ENCODE measurements at regions not wholly inside any gene's neighbourhood (a gene's known extent, or its start where the extent isn't known, plus 50 kb on each side); places are given as distances from the start of the nearest gene placed in this dataset.
A peak's percentile ranks its signal among the peaks of the same experiment; 100 is the strongest.
"Not testable (repeated sequence)": the region's sequence is repeated elsewhere in the genome, so short reads cannot be mapped to it uniquely, and the experiment has no call there.

GRCh38 chrY:7830881-7831280 is 919.3 kb upstream of the AMELY start:
- H3K4me2 ChIP-seq (ENCODE audit: low read length, poor library complexity, severe bottlenecking); H3K4ac ChIP-seq (ENCODE audit: low read depth in 1 of 2, low read length in 2 of 2); H2BK120ac ChIP-seq (ENCODE audit: low read depth, low read length); H3K14ac ChIP-seq (ENCODE audit: low read length in 2 of 2); H3K18ac ChIP-seq (ENCODE audit: low read depth in 1 of 2, low read length in 2 of 2); H4K91ac ChIP-seq (ENCODE audit: low read length); H2BK15ac ChIP-seq (ENCODE audit: low read depth, poor library complexity, severe bottlenecking); H2AFZ ChIP-seq (ENCODE audit: low read depth, low read length); H2AK5ac ChIP-seq (ENCODE audit: low read length, severe bottlenecking); H4K8ac ChIP-seq (ENCODE audit: low read length); H3K23ac ChIP-seq (ENCODE audit: low read length in 2 of 2); H3K4me1 ChIP-seq (ENCODE audit: control insufficient read depth, insufficient read depth, low read depth, low read length); H3K27ac ChIP-seq (ENCODE audit: low read length, poor library complexity, severe bottlenecking); DNase-seq; H3K9me3 ChIP-seq (ENCODE audit: control insufficient read depth, low read length); H3K9ac ChIP-seq (ENCODE audit: low read length); H3K79me1 ChIP-seq (replicated peaks; ENCODE audit: low read length, poor library complexity, severe bottlenecking); H3K4me3 ChIP-seq (ENCODE audit: insufficient read depth in 1 of 2, low read depth in 1 of 2, low read length in 2 of 2); H2BK12ac ChIP-seq (ENCODE audit: low read length in 2 of 2); H2BK5ac ChIP-seq (ENCODE audit: low read depth, low read length, poor library complexity, severe bottlenecking); H3K27me3 ChIP-seq (ENCODE audit: control insufficient read depth in 1 of 2, insufficient read depth in 1 of 2, low read length in 2 of 2); H3K36me3 ChIP-seq (ENCODE audit: control insufficient read depth in 1 of 2, insufficient read depth in 2 of 2, low read depth in 1 of 2, low read length in 2 of 2): not testable (repeated sequence)

DNA sequence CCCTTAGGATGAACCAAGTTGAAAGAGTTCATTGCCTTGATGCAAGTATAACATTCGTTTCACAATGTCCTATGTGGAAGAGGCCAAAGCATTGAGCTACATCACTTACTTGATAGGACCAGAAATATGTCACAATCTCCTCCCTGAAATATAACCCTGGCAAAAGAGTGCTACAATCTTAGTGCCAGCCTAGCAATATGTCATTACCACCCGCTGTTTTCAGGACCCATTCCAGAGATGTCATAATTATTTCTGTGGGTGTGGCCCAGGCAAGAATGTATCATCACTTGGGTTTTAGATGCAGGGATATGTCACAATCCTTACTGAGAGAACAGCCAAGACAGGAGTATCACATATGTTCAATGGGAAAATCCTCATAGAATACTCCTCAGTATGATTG is 915.0 kb upstream of the AMELY start:
- Histone ChIP-seq H2BK12ac (ENCODE audit: low read length in 2 of 2) (no peak overlapping the region), H3K4me2 (ENCODE audit: low read length, poor library complexity, severe bottlenecking) (no peak overlapping the region), H3K79me1 (replicated peaks; ENCODE audit: low read length, poor library complexity, severe bottlenecking) (no peaks in the 10 kb centered on the region), H3K14ac (ENCODE audit: low read length in 2 of 2) (no peak overlapping the region), H4K8ac (ENCODE audit: low read length) (no peak overlapping the region), H2BK120ac (ENCODE audit: low read depth, low read length) (no peak overlapping the region), H2BK5ac (ENCODE audit: low read depth, low read length, poor library complexity, severe bottlenecking) (no peak overlapping the region), H2AFZ (ENCODE audit: low read depth, low read length) (no peak overlapping the region), H3K4me1 (ENCODE audit: control insufficient read depth, insufficient read depth, low read depth, low read length) (no peaks in the 10 kb centered on the region), H3K4me3 (ENCODE audit: insufficient read depth in 1 of 2, low read depth in 1 of 2, low read length in 2 of 2) (no peak overlapping the region), H3K27ac (ENCODE audit: low read length, poor library complexity, severe bottlenecking) (no peak overlapping the region), H2AK5ac (ENCODE audit: low read length, severe bottlenecking) (no peak overlapping the region), H3K4ac (ENCODE audit: low read depth in 1 of 2, low read length in 2 of 2) (no peak overlapping the region), H3K27me3 (ENCODE audit: control insufficient read depth in 1 of 2, insufficient read depth in 1 of 2, low read length in 2 of 2) (no peaks in the 10 kb centered on the region), H3K18ac (ENCODE audit: low read depth in 1 of 2, low read length in 2 of 2) (no peak overlapping the region), H3K36me3 (ENCODE audit: control insufficient read depth in 1 of 2, insufficient read depth in 2 of 2, low read depth in 1 of 2, low read length in 2 of 2) (no peaks in the 10 kb centered on the region), H2BK15ac (ENCODE audit: low read depth, poor library complexity, severe bottlenecking) (no peak overlapping the region), H4K91ac (ENCODE audit: low read length) (no peak overlapping the region), H3K9me3 (ENCODE audit: control insufficient read depth, low read length) (no peaks in the 10 kb centered on the region), H3K9ac (ENCODE audit: low read length) (no peak overlapping the region), H3K23ac (ENCODE audit: low read length in 2 of 2) (no peak overlapping the region)
- 85% methylated on average over 2 of the region's 2 CpGs for WGBS
- no peak for DNase-seq

GRCh38 chrY:7825874-7826273 is 914.3 kb upstream of the AMELY start:
- Histone ChIP-seq H3K4ac (ENCODE audit: low read depth in 1 of 2, low read length in 2 of 2) (no peak overlapping the region), H3K14ac (ENCODE audit: low read length in 2 of 2) (no peak overlapping the region), H3K27me3 (ENCODE audit: control insufficient read depth in 1 of 2, insufficient read depth in 1 of 2, low read length in 2 of 2) (no peaks in the 10 kb centered on the region), H2AFZ (ENCODE audit: low read depth, low read length) (no peak overlapping the region), H2BK120ac (ENCODE audit: low read depth, low read length) (no peak overlapping the region), H3K4me1 (ENCODE audit: control insufficient read depth, insufficient read depth, low read depth, low read length) (no peaks in the 10 kb centered on the region), H2BK5ac (ENCODE audit: low read depth, low read length, poor library complexity, severe bottlenecking) (no peak overlapping the region), H3K23ac (ENCODE audit: low read length in 2 of 2) (no peak overlapping the region), H3K79me1 (replicated peaks; ENCODE audit: low read length, poor library complexity, severe bottlenecking) (no peaks in the 10 kb centered on the region), H3K4me2 (ENCODE audit: low read length, poor library complexity, severe bottlenecking) (no peak overlapping the region), H4K8ac (ENCODE audit: low read length) (no peak overlapping the region), H3K4me3 (ENCODE audit: insufficient read depth in 1 of 2, low read depth in 1 of 2, low read length in 2 of 2) (no peak overlapping the region), H3K18ac (ENCODE audit: low read depth in 1 of 2, low read length in 2 of 2) (no peak overlapping the region), H3K9me3 (ENCODE audit: control insufficient read depth, low read length) (no peaks in the 10 kb centered on the region), H3K27ac (ENCODE audit: low read length, poor library complexity, severe bottlenecking) (no peak overlapping the region), H3K9ac (ENCODE audit: low read length) (no peak overlapping the region), H2BK12ac (ENCODE audit: low read length in 2 of 2) (no peak overlapping the region), H3K36me3 (ENCODE audit: control insufficient read depth in 1 of 2, insufficient read depth in 2 of 2, low read depth in 1 of 2, low read length in 2 of 2) (no peaks in the 10 kb centered on the region), H4K91ac (ENCODE audit: low read length) (no peak overlapping the region), H2AK5ac (ENCODE audit: low read length, severe bottlenecking) (no peak overlapping the region), H2BK15ac (ENCODE audit: low read depth, poor library complexity, severe bottlenecking) (no peak overlapping the region)
- WGBS, result 91% methylated on average over 1 of the region's 1 CpG
- DNase-seq, result no peak

DNA sequence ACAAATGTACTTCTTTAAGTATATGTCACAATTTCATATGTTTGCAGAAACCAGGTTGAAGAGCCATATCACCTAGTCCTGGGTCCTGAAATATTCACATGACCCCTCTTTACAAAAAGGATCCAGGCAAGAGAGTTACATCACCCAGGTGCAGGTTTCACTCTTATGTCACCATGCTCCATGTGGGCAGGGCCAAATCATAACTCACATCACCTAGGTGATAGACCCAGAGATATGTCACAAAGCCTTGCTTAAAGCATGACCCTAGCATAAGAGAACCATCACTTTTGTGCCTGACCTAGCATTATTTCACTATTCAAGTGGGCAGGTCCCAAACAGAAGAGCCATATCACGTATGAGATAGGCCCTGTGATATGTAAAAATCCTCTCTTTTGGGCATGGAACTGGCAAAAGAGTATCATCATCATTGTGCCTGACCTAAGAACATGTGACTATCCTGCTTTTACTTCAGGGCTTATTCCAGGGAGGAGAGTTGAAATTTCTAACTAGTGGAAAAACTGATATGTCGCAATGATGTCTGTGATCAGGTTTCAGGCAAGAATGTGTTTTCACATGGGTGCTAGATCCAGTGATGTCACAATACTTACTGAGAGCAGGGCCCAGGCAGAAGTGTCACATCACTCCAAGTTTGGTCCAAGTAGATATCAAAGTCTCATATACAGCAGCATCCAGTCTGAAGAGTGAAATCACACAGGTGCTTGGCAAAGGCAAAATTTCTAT is 909.9 kb upstream of the AMELY start:
- Histone ChIP-seq H3K9me3 (ENCODE audit: control insufficient read depth, low read length) (no peaks in the 10 kb centered on the region), H3K14ac (ENCODE audit: low read length in 2 of 2) (no peak overlapping the region), H4K8ac (ENCODE audit: low read length) (no peak overlapping the region), H3K27ac (ENCODE audit: low read length, poor library complexity, severe bottlenecking) (no peak overlapping the region), H2AFZ (ENCODE audit: low read depth, low read length) (no peak overlapping the region), H3K36me3 (ENCODE audit: control insufficient read depth in 1 of 2, insufficient read depth in 2 of 2, low read depth in 1 of 2, low read length in 2 of 2) (no peaks in the 10 kb centered on the region), H3K18ac (ENCODE audit: low read depth in 1 of 2, low read length in 2 of 2) (no peak overlapping the region), H3K79me1 (replicated peaks; ENCODE audit: low read length, poor library complexity, severe bottlenecking) (no peaks in the 10 kb centered on the region), H3K4me1 (ENCODE audit: control insufficient read depth, insufficient read depth, low read depth, low read length) (no peaks in the 10 kb centered on the region), H3K4ac (ENCODE audit: low read depth in 1 of 2, low read length in 2 of 2) (no peak overlapping the region), H4K91ac (ENCODE audit: low read length) (no peak overlapping the region), H3K9ac (ENCODE audit: low read length) (no peak overlapping the region), H3K4me3 (ENCODE audit: insufficient read depth in 1 of 2, low read depth in 1 of 2, low read length in 2 of 2) (no peak overlapping the region), H3K4me2 (ENCODE audit: low read length, poor library complexity, severe bottlenecking) (no peak overlapping the region), H2BK120ac (ENCODE audit: low read depth, low read length) (no peak overlapping the region), H2BK12ac (ENCODE audit: low read length in 2 of 2) (no peak overlapping the region), H3K27me3 (ENCODE audit: control insufficient read depth in 1 of 2, insufficient read depth in 1 of 2, low read length in 2 of 2) (no peaks in the 10 kb centered on the region), H2AK5ac (ENCODE audit: low read length, severe bottlenecking) (no peak overlapping the region), H2BK5ac (ENCODE audit: low read depth, low read length, poor library complexity, severe bottlenecking) (no peak overlapping the region), H3K23ac (ENCODE audit: low read length in 2 of 2) (no peak overlapping the region), H2BK15ac (ENCODE audit: low read depth, poor library complexity, severe bottlenecking) (no peak overlapping the region)
- DNase-seq, result peak; percentile 42
- 57% methylated on average over 2 of the region's 2 CpGs for WGBS
